Neural cell (in vitro differentiated cells): ENCODE measurements at regions not wholly inside any gene's neighbourhood (a gene's known extent, or its start where the extent isn't known, plus 50 kb on each side); places are given as distances from the start of the nearest gene placed in this dataset.

ENCODE experiments used
- CTCF ChIP-seq: fragments of 450-650 bp; IDR thresholded peaks from 2 replicates; pipeline ENCODE4 v1.5.1; 2014; ENCODE audit warnings: antibody characterized with exemption, mild to moderate bottlenecking, moderate library complexity; ENCODE audit not compliant: poor library complexity, severe bottlenecking
- EP300 ChIP-seq: fragments of 450-650 bp; conservative IDR thresholded peaks from 2 replicates; pipeline ENCODE4 v1.6.1; 2014; ENCODE audit warnings: antibody characterized with exemption, mild to moderate bottlenecking, moderate library complexity; ENCODE audit not compliant: poor library complexity, severe bottlenecking
- EZH2 ChIP-seq: fragments of 200-600, 300-800 bp; shearing (Covaris generic), sonication (generic); IDR thresholded peaks from 2 replicates; pipeline ENCODE4 v1.6.1; 2014; ENCODE audit warnings: antibody characterized with exemption, low read length, borderline replicate concordance, mild to moderate bottlenecking; ENCODE audit not compliant: insufficient read depth, poor library complexity, severe bottlenecking
- MXI1 ChIP-seq: fragments of 450-650 bp; conservative IDR thresholded peaks from 2 replicates; pipeline ENCODE4 v1.6.1; 2014; ENCODE audit warnings: antibody characterized with exemption, mild to moderate bottlenecking; ENCODE audit not compliant: poor library complexity, severe bottlenecking
- POLR2AphosphoS5 ChIP-seq: IDR thresholded peaks from 2 replicates; pipeline ENCODE4 v1.6.1; 2012
- RAD21 ChIP-seq: fragments of 450-650 bp; conservative IDR thresholded peaks from 2 replicates; pipeline ENCODE4 v1.6.1; 2014; ENCODE audit warnings: antibody characterized with exemption, mild to moderate bottlenecking, moderate library complexity
- REST ChIP-seq: IDR thresholded peaks from 2 replicates; pipeline ENCODE4 v1.6.1; 2012; ENCODE audit warnings: borderline replicate concordance
- SMC3 ChIP-seq: fragments of 450-650 bp; conservative IDR thresholded peaks from 2 replicates; pipeline ENCODE4 v1.6.1; 2014; ENCODE audit warnings: antibody characterized with exemption, mild to moderate bottlenecking, moderate library complexity; ENCODE audit not compliant: poor library complexity
- TAF1 ChIP-seq: IDR thresholded peaks from 2 replicates; pipeline ENCODE4 v1.6.1; 2012; ENCODE audit warnings: low read depth

- TF ChIP-seq EP300: no peak
- no peak for TF ChIP-seq CTCF
- no peak for TF ChIP-seq TAF1
- no peak for TF ChIP-seq MXI1
- no peak for TF ChIP-seq EZH2
- TF ChIP-seq REST: no peak
- no peak for TF ChIP-seq POLR2AphosphoS5
- no peak for TF ChIP-seq RAD21
- TF ChIP-seq SMC3: no peak
These were observed 217.9 kb upstream of the PSMD7 start for GRCh38 chr16:74078511-74079231.
